ENCODE measurements at regions not wholly inside any gene's neighbourhood (a gene's known extent, or its start where the extent isn't known, plus 50 kb on each side); places are given as distances from the start of the nearest gene placed in this dataset.

DNA sequence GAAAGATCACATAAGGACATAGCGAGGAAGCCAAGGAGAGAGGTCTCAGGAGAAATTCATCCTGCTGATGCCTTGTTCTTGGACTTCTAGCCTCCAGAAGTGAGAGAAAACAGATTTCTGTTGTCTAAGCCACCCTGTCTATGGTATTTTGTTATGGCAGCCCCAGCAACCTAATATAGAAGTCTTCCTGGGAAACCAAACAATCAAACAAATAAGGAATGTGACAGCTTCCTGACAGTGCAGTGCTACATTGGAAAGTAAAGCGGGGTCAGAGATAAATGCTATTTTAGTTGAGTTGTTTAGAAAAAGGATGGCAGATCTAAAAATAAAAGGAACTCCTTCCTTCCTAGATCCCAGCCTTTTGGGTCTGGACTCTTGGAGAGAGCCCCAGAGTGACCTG is 443.2 kb upstream of the GYPC start:
- TF ChIP-seq CTCF (IDR thresholded peaks at IDR 0.05; ENCODE audit: poor library complexity) (no peak), EZH2 (IDR thresholded peaks at IDR 0.05; ENCODE audit: borderline replicate concordance) (no peak), EZH2phosphoT487 (IDR thresholded peaks at IDR 0.05; ENCODE audit: low read depth, severe bottlenecking, unreplicated experiment) (no peak)
